ENCODE measurements at regions not wholly inside any gene's neighbourhood (a gene's known extent, or its start where the extent isn't known, plus 50 kb on each side); places are given as distances from the start of the nearest gene placed in this dataset.

DNA sequence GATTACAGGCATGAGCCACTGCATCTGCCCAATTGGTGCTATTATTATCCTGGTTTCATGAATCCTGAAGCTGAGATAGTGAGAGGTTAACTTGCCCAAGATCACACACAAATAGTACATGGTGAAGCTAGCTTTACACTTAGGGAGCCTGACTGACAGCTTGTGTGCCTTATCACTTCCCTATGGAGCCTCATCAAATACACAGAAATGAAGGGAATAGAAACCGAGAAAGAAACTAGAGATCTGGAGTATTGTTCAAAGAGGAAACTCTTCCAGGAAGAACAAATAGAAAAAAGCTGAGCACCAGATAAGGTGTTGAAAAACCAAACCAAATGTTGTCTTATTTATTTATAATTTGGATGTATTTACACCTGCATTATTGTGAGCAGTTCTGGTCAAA, 155.0 kb upstream of the CITED2 start:
- Histone ChIP-seq H3K4me3 (no peak overlapping the region), H3K36me3 (ENCODE audit: control insufficient read depth, insufficient read depth, low read length) (no peaks in the 10 kb centered on the region), H3K27me3 (ENCODE audit: control insufficient read depth in 2 of 2, insufficient read depth in 2 of 2, low read length in 2 of 2) (no peaks in the 10 kb centered on the region), H4K20me1 (replicated peaks; ENCODE audit: control insufficient read depth, insufficient read depth, low read length) (no peaks in the 10 kb centered on the region), H3K4me1 (replicated peaks in 1 of 2; ENCODE audit: control insufficient read depth in 2 of 2, insufficient read depth in 2 of 2, low read length in 2 of 2) (peaks cover 6 to 34% of the 10 kb centered on the region in 2 experiments; a peak in 4 of 5 replicates), H3K4me2 (ENCODE audit: insufficient read depth, low read length) (no peak overlapping the region), H3K79me2 (ENCODE audit: control insufficient read depth, insufficient read depth, low read length) (no peaks in the 10 kb centered on the region), H3K9me1 (ENCODE audit: control insufficient read depth, insufficient read depth, low read length) (no peaks in the 10 kb centered on the region), H3K9ac (ENCODE audit: insufficient read depth in 1 of 2, low read depth in 2 of 2, low read length in 2 of 2) (no peak overlapping the region), H2AFZ (ENCODE audit: low read depth, low read length) (peak overlapping the region; percentile 65), H3K9me3 (replicated peaks; ENCODE audit: control insufficient read depth, insufficient read depth, low read depth, low read length) (no peaks in the 10 kb centered on the region), H3K27ac (ENCODE audit: extremely low read depth, low read depth, low read length) (no peak overlapping the region)
- ATAC-seq (no peak), FAIRE-seq (no peak), DNase-seq (ENCODE audit: extremely low read depth in 1 of 4, low spot score in 3 of 4) (no peak)
- CTCF ChIA-PET (ENCODE audit: low intra/inter-chr PET ratio), result no interaction called here
- BruUV-seq (replicated peaks), result no TSS peak
- WGBS (ENCODE audit: insufficient coverage, low coverage, missing lambda C conversion rate), result 36% methylated on average over 1 of the region's 1 CpG
- POLR2A ChIA-PET, result interaction anchor here (4.6 kb wide), 1 partner anchor 11 kb away, joined by 16 read pairs; no protein-coding TSS in a partner anchor
- in situ Hi-C loops (cut with MboI) (no loop called here), intact Hi-C loops (cut with micrococcal nuclease) (no loop called here)
- TF ChIP-seq MEIS2 (IDR thresholded peaks at IDR 0.05; ENCODE audit: partially characterized antibody) (peak; percentile 22), ARID1B (IDR thresholded peaks at IDR 0.05) (0 out of 2 replicates have a peak, but pooled peaks have one; percentile 3), ETV1 (tag; conservative IDR thresholded peaks at IDR 0.05; ENCODE audit: low read depth) (no peak), SRSF9 (IDR thresholded peaks at IDR 0.05; ENCODE audit: borderline replicate concordance, low read depth, low read length) (no peak)
- TF ChIP-seq, protein P1, sequence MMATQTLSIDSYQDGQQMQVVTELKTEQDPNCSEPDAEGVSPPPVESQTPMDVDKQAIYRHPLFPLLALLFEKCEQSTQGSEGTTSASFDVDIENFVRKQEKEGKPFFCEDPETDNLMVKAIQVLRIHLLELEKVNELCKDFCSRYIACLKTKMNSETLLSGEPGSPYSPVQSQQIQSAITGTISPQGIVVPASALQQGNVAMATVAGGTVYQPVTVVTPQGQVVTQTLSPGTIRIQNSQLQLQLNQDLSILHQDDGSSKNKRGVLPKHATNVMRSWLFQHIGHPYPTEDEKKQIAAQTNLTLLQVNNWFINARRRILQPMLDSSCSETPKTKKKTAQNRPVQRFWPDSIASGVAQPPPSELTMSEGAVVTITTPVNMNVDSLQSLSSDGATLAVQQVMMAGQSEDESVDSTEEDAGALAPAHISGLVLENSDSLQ (IDR thresholded peaks at IDR 0.05), result peak; percentile 92
- TF ChIP-seq, protein P2, sequence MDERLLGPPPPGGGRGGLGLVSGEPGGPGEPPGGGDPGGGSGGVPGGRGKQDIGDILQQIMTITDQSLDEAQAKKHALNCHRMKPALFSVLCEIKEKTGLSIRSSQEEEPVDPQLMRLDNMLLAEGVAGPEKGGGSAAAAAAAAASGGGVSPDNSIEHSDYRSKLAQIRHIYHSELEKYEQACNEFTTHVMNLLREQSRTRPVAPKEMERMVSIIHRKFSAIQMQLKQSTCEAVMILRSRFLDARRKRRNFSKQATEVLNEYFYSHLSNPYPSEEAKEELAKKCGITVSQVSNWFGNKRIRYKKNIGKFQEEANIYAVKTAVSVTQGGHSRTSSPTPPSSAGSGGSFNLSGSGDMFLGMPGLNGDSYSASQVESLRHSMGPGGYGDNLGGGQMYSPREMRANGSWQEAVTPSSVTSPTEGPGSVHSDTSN (CRISPR knock-in tag; IDR thresholded peaks at IDR 0.05; ENCODE audit: low read depth), result no peak
- TF ChIP-seq, protein P2 (tag; conservative IDR thresholded peaks at IDR 0.05; ENCODE audit: low read depth), result 0 out of 2 replicates have a peak, but pooled peaks have one; percentile 26

Data from K562 (cell line).